ENCODE measurements at regions not wholly inside any gene's neighbourhood (a gene's known extent, or its start where the extent isn't known, plus 50 kb on each side); places are given as distances from the start of the nearest gene placed in this dataset.

DNA sequence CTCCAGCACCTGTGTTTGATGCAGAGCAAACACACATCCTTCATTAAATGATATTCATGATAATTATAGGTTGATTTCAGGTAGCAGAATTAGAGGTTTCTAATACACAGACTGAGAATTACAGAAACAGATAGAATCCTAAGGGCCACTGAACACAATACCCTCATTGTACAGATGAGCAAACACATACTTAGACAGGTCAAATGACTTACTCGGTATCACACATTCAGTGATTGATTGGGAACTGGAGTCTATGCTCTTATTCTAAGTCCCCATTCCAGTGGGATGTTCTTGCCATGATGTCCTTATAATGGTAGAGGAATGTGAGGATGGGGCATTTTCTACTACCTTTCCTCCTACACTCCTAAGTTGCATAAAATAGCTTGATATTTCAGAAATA, 70.8 kb downstream of the DCAF8L1 start:
- Histone ChIP-seq H3K27me3 (no peaks in the 10 kb centered on the region), H3K27ac (no peak overlapping the region), H3K36me3 (no peaks in the 10 kb centered on the region), H3K9me3 (no peaks in the 10 kb centered on the region), H3K4me1 (no peaks in the 10 kb centered on the region), H3K4me3 (no peak overlapping the region)
- intact Hi-C loops (cut with DNase I) = no loop called here
- DNase-seq (no peak), ATAC-seq (no peak)
- no peak for TF ChIP-seq CTCF (IDR thresholded peaks at IDR 0.05)

DNA sequence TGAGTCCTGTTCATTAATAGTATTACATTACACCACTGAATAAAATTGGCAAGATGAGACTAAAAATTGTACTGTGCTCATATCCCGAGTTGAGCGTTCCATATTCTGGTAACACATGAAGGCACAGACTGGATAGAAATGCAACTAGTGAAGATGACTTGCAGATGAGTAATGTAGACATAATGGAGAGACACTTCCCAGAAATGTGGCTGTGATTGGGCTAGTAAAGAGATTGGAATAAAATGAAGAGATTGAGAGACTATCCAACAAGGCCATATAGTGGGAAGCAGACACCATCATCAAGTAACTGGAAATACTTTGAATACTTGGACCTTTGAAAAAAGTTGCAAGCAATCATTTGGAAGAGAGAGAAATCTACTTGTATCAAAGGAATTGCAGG, 77.3 kb downstream of the DCAF8L1 start:
- intact Hi-C loops (cut with DNase I) = no loop called here
- DNase-seq (no peak), ATAC-seq (no peak)
- no peak overlapping the region for H3K4me3 ChIP-seq
- no peaks in the 10 kb centered on the region for H3K27me3 ChIP-seq
- no peak overlapping the region for H3K27ac ChIP-seq
- TF ChIP-seq CTCF (IDR thresholded peaks at IDR 0.05) = no peak
- H3K4me1 ChIP-seq = no peaks in the 10 kb centered on the region
- H3K36me3 ChIP-seq = no peaks in the 10 kb centered on the region
- no peaks in the 10 kb centered on the region for H3K9me3 ChIP-seq

- Histone ChIP-seq H3K4me1 (no peaks in the 10 kb centered on the region), H3K27ac (no peak overlapping the region), H3K27me3 (no peaks in the 10 kb centered on the region), H3K36me3 (no peaks in the 10 kb centered on the region), H3K9me3 (no peaks in the 10 kb centered on the region), H3K4me3 (no peak overlapping the region)
- ATAC-seq (no peak), DNase-seq (no peak)
- intact Hi-C loops (cut with DNase I) = no loop called here
- no peak for TF ChIP-seq CTCF (IDR thresholded peaks at IDR 0.05)
Observed at GRCh38 chrX:27893871-27894270, 86.1 kb downstream of the MAGEB10 start.

- Histone ChIP-seq H3K4me1 (no peaks in the 10 kb centered on the region), H3K27ac (no peak overlapping the region), H3K36me3 (no peaks in the 10 kb centered on the region), H3K9me3 (no peaks in the 10 kb centered on the region), H3K27me3 (no peaks in the 10 kb centered on the region), H3K4me3 (no peak overlapping the region)
- no peak for ATAC-seq
- TF ChIP-seq CTCF (IDR thresholded peaks at IDR 0.05) = no peak
- no peak for DNase-seq
- intact Hi-C loops (cut with DNase I) = no loop called here
Observed at GRCh38 chrX:27893211-27893610, 85.4 kb downstream of the MAGEB10 start.

GRCh38 chrX:27890611-27891010, 82.8 kb downstream of the MAGEB10 start:
- no peak for ATAC-seq
- Histone ChIP-seq H3K4me1 (no peaks in the 10 kb centered on the region), H3K36me3 (no peaks in the 10 kb centered on the region), H3K4me3 (no peak overlapping the region), H3K27me3 (no peaks in the 10 kb centered on the region), H3K9me3 (no peaks in the 10 kb centered on the region), H3K27ac (no peak overlapping the region)
- DNase-seq = no peak
- intact Hi-C loops (cut with DNase I) = no loop called here
- TF ChIP-seq CTCF (IDR thresholded peaks at IDR 0.05) = no peak
